ENCODE measurements at regions not wholly inside any gene's neighbourhood (a gene's known extent, or its start where the extent isn't known, plus 50 kb on each side); places are given as distances from the start of the nearest gene placed in this dataset.

DNA sequence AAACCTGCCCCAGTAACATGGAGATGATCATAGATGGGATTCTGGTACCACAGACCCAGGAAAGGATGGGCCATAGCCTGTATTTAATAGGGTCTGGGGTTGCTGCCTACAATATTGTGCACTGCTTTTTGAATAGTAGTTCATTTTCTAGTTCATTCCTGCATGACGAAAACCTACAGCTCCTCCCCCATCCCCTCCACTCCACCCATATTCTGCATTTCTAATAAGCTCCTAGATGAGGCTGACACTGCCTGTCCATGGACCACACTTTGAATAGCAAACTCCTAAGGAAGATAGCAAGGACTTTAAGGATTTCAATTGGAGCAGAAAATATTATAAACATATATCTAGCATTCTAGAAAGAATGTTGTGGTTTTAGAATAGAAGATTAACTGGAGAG lies 75.5 kb downstream of the ISOC1 start:
- no peak overlapping the region for H3K27ac ChIP-seq (ENCODE audit: low read depth, low read length)
- H3K9me2 ChIP-seq (ENCODE audit: insufficient read depth): no peaks in the 10 kb centered on the region
- H3K27me3 ChIP-seq (ENCODE audit: insufficient read depth, low read length): no peaks in the 10 kb centered on the region
- H3K4me1 ChIP-seq (ENCODE audit: control insufficient read depth in 1 of 2, insufficient read depth in 2 of 2, low read length in 2 of 2): no peaks in the 10 kb centered on the region
- BruUV-seq (replicated peaks): no TSS peak
- H3K36me3 ChIP-seq (ENCODE audit: control insufficient read depth in 1 of 2, insufficient read depth in 2 of 2, low read length in 2 of 2): no peaks in the 10 kb centered on the region
- H3K4me3 ChIP-seq (replicated peaks in 1 of 2; ENCODE audit: low read depth in 1 of 2, low read length in 2 of 2): no peak overlapping the region
- no peaks in the 10 kb centered on the region for H3K79me2 ChIP-seq (ENCODE audit: insufficient read depth, low read length)
- DNase-seq (ENCODE audit: low read depth, low spot score) (no peak), ATAC-seq (no peak)
- no peak overlapping the region for H3K4me2 ChIP-seq (ENCODE audit: low read length)
- no peak overlapping the region for H2AFZ ChIP-seq (ENCODE audit: low read depth, low read length, poor library complexity, severe bottlenecking)
- POLR2A ChIA-PET: no interaction called here
- RAD21 ChIA-PET (ENCODE audit: low non-redundant PET in 1 of 2, low total read pairs in 2 of 2, uncharacterized antibody in 2 of 2, unreplicated experiment in 2 of 2): no interaction called here
- no peak for TF ChIP-seq YY1 (IDR thresholded peaks at IDR 0.05; ENCODE audit: extremely low read depth, insufficient replicate concordance, low read depth, low read length)
- no peak for TF ChIP-seq ZFX (IDR thresholded peaks at IDR 0.05)
- no peak for TF ChIP-seq SP1 (IDR thresholded peaks at IDR 0.05; ENCODE audit: low read depth)
- no peak for TF ChIP-seq ELF1 (IDR thresholded peaks at IDR 0.05; ENCODE audit: borderline replicate concordance, low read depth)
- no peak for TF ChIP-seq CEBPB (IDR thresholded peaks at IDR 0.05; ENCODE audit: low read depth)
- TF ChIP-seq POLR2A (IDR thresholded peaks at IDR 0.05; ENCODE audit: borderline replicate concordance, extremely low read depth, insufficient read depth, insufficient read length): no peak
- no peak for TF ChIP-seq ZBTB33 (IDR thresholded peaks at IDR 0.05; ENCODE audit: extremely low read depth, insufficient replicate concordance, low read length)
- no peak for TF ChIP-seq SRF (IDR thresholded peaks at IDR 0.05; ENCODE audit: low read depth)
- no peak for TF ChIP-seq EZH2 (IDR thresholded peaks at IDR 0.05)
- no peak for TF ChIP-seq ZNF274 (IDR thresholded peaks at IDR 0.05; ENCODE audit: low read depth, low read length)
- TF ChIP-seq, protein P1, sequence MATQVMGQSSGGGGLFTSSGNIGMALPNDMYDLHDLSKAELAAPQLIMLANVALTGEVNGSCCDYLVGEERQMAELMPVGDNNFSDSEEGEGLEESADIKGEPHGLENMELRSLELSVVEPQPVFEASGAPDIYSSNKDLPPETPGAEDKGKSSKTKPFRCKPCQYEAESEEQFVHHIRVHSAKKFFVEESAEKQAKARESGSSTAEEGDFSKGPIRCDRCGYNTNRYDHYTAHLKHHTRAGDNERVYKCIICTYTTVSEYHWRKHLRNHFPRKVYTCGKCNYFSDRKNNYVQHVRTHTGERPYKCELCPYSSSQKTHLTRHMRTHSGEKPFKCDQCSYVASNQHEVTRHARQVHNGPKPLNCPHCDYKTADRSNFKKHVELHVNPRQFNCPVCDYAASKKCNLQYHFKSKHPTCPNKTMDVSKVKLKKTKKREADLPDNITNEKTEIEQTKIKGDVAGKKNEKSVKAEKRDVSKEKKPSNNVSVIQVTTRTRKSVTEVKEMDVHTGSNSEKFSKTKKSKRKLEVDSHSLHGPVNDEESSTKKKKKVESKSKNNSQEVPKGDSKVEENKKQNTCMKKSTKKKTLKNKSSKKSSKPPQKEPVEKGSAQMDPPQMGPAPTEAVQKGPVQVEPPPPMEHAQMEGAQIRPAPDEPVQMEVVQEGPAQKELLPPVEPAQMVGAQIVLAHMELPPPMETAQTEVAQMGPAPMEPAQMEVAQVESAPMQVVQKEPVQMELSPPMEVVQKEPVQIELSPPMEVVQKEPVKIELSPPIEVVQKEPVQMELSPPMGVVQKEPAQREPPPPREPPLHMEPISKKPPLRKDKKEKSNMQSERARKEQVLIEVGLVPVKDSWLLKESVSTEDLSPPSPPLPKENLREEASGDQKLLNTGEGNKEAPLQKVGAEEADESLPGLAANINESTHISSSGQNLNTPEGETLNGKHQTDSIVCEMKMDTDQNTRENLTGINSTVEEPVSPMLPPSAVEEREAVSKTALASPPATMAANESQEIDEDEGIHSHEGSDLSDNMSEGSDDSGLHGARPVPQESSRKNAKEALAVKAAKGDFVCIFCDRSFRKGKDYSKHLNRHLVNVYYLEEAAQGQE (IDR thresholded peaks at IDR 0.05; ENCODE audit: low read depth): no peak
- TF ChIP-seq POLR2AphosphoS5 (IDR thresholded peaks at IDR 0.05; ENCODE audit: low read depth, low read length): no peak
- no peak for TF ChIP-seq RAD21 (IDR thresholded peaks at IDR 0.05; ENCODE audit: low read depth)
- TF ChIP-seq CBX3 (IDR thresholded peaks at IDR 0.05; ENCODE audit: low read depth): no peak
- TF ChIP-seq, protein P2, sequence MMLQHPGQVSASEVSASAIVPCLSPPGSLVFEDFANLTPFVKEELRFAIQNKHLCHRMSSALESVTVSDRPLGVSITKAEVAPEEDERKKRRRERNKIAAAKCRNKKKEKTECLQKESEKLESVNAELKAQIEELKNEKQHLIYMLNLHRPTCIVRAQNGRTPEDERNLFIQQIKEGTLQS (IDR thresholded peaks at IDR 0.05): no peak
- no peak for TF ChIP-seq EGR1 (IDR thresholded peaks at IDR 0.05; ENCODE audit: low read depth)
- TF ChIP-seq SIN3A (IDR thresholded peaks at IDR 0.05; ENCODE audit: low read depth): no peak
- no peak for TF ChIP-seq EZH2phosphoT487 (IDR thresholded peaks at IDR 0.05; ENCODE audit: borderline replicate concordance)
- no peak for TF ChIP-seq CTCF (IDR thresholded peaks at IDR 0.05 in 2 of 3, conservative IDR thresholded peaks at IDR 0.05 in 1 of 3; ENCODE audit: borderline replicate concordance in 1 of 3, insufficient read depth in 1 of 3, low read depth in 2 of 3, low read length in 2 of 3)
- no peaks in the 10 kb centered on the region for H3K9me3 ChIP-seq (ENCODE audit: control insufficient read depth in 1 of 2, insufficient read depth in 1 of 2, low read depth in 1 of 2, low read length in 2 of 2)
- CTCF ChIA-PET: no interaction called here
- intact Hi-C loops (cut with micrococcal nuclease): loop anchor here (10.0 kb wide), 1 partner anchor 375 kb away; no protein-coding TSS in a partner anchor
- no peak overlapping the region for H3K9ac ChIP-seq (ENCODE audit: low read length)
- H4K20me1 ChIP-seq (ENCODE audit: insufficient read depth): no peaks in the 10 kb centered on the region
